ENCODE measurements at regions not wholly inside any gene's neighbourhood (a gene's known extent, or its start where the extent isn't known, plus 50 kb on each side); places are given as distances from the start of the nearest gene placed in this dataset.

DNA sequence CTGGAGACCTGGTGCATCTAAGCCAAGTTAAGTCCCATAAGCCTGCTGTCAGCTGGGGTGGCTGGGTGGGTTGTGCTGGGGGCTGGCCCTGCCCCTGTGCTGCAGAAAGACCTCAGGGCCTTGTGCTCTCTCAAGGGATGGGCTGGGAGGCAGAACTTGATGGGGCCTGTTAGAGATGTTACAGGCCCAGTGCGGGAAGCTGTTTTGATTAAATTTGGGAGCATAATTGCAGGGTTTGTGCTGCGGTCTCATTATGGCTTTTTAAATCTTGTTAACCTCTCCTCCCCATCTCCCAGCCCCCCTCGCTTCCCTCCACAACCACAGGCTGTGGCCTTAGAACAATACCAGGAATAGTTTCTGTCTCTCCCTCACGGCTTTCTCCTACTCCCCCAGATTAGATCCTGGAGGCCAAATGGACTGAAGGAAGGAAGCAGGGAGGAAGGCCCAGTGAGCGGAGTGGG lies 87.6 kb upstream of the TLE3 start:
- no peak for DNase-seq (ENCODE audit: low read depth in 2 of 2)

DNA sequence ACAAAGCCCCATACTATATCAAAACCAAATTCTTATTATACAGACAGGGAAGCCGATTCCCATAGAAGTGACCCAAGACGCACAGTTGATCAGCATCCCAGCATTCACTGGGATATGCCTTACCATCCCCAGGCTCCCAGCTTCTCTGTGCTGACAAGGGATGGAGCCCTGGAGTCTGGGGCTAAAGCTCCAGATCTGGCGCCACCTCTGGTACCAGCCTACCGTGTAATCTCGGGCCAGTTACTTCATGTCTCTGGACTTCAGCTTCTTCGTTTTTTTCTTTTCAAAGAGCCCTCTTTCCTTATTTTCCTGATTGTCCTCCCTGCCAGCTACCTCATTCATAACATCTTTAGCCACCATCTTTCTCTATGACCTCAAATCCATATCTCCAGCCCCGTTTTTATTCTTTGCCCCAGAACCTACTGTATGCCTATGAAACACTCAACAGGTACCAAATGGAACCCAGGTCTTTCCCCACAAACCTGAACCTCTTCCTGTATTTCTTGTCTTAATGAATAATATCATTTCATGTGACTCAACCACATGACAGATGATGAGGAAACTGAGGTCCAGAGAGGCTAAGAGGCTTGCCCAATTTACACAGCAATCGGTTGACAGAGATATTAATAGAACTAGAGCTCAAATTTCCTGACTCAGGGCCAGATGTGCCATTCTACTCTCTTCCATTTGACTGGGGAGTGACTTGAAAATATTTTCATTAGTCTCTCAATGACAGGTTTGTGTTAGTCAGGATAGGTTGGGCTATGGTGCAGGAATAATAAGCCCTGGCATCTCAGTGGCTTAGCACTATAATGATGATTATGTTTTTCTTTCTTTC lies 85.4 kb upstream of the TLE3 start:
- no peak for DNase-seq (ENCODE audit: low read depth in 2 of 2)

DNA sequence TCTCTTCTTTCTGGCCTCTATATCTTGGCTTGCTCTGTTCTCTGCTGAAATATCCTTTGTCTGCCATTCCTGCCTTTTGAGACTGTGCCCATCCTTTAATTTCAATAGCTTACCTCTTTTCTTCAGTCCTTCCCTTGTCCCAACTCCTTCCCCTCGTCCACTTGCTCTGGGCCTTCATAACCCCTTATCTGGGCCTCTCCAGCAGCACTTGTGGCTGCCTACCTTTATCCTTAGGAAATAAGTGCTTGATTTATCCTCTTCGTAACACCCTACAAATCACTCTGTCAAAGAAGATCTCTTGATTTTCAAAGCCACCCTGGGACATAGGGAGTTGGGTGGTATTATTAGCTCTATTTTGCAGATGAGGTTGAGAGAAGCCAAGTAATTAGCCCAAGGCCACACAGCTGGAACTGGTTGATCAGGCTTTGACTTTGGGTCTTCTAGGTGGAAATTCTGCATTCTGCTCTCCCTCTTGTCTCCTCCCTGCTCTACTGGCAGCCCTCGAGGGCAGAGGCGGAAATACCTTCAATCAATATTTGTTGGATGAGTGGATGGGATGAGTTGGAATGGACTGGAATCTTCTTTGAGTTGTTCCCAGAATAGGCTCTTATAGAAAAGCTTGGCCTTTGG lies 84.0 kb upstream of the TLE3 start:
- no peak for DNase-seq (ENCODE audit: low read depth in 2 of 2)

DNA sequence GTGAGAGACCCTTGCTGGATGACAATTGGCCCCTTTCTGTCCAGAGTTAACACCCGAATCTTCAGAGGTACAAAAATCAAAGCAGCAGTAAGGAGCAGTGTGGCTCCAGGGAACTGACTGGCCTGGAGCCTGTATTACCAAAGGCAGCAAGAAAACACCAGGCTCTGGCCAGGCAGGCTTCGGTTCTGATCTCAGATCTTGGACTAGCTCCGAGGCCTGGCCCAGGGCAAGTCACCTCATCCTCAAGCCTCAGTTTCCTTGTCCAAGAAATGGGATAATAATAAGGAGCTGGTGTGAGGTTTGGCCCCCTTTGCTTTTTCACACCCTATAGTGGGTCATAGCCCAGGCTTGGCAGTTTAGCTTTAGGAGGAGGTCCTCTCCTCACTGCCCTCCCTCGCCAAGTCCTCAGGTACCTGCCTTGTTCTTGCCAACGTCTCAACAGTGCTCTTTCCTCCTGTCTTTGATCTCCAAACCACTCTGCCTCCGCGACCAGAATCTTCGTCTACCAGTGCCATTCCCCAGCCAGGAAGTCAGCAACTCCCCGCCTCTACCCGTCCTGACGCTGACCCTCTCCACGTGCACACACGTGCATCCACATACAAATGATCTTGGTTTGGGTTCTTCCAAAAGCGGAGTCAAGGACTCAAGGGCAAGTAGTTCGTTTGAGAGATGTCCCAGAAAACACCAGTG lies 82.6 kb upstream of the TLE3 start:
- no peak for DNase-seq (ENCODE audit: low read depth in 2 of 2)

DNA sequence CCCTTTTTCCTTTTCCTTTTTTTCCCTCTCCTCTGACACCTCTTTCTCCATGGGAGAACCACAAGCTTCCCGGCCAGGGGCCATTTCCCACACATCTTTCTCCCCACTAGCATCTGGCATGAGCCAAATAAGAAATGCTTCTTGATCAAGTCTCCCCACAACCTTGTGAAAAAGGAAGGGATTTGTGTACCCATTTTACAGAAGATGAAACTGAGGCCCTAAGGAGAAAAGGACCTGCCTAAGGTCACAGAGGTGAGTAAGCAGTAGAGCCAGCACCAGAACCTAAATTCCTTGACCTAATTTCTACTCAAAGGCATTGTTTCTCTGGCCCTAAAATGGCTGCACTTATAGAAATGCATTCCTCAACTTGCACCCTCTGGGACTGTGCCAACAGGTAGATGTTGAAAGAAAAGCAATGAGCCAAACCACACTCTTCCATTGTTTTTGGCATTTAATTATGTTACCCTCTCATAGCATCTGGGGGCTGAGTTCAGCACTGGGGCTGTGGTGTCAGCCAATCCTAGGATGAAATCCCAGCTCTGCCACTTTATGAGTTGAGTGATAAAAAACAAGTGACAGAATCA lies 81.7 kb upstream of the TLE3 start:
- DNase-seq (ENCODE audit: low read depth in 2 of 2): no peak

DNA sequence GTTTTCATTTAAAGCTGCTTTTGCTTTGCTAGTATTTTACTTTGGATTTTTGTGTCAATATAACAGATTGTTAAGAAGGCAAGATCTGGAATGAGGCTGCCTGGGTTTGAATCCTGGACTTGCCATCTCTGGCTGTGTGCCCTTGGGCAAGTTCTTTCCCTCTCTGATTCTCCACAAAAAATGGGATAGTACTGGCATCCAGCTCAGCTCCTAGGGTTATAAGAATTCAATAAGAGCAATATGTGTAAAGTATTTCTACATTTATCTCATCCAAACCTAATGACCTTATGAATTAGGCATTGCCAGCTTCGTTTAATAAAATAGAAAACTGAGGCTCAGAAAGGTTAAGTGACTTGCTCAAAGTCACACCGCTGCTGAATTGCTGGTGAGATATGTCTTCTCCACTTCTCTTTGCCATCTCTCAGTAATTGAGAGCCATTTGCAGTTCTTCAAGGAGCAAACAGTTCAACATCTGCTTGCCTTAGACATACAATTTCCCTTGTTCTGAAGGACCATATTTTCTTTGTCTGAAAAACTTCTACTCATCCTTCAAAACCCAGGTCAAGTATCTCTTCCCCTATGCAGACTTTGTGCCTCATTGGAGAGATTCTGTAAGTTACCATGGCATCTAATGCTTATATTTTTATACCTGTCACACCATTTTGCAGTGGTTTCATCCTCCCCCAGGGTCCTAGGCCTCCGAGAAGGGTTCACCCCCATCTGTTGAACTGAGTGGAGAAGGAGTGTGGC lies 80.8 kb upstream of the TLE3 start:
- DNase-seq (ENCODE audit: low read depth in 2 of 2): no peak

DNA sequence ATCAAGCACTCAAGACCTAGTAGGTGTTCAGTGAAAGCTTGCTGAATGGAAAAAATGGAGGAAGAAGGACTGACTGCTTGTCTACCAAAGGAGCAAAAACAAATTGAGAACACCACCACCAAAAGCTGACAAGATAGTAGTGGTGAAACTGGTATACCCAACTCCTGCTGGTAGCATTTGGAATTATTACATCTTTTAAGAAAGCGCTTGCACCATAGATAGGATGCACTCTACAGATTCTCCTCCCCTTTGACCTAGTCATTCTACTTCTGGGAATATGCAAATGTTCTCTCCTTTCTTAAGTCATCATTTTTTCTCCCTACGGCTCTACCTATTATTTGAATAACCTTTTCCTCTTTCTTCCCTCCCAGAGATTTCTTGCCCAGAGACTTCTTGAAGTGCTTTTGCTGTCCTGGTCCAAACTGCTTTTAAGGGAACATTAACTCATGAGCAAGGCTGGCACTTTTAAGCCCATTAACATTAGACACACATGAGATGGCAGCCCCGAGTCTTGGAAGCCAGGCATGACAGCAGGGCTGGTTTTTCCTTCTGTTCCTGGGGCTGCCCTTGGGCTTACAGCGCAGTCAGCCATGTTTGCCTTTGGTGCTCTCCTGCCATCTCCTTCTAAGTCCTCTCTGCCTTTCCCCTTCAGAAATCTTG lies 75.0 kb upstream of the TLE3 start:
- DNase-seq (ENCODE audit: low read depth in 2 of 2): no peak

DNA sequence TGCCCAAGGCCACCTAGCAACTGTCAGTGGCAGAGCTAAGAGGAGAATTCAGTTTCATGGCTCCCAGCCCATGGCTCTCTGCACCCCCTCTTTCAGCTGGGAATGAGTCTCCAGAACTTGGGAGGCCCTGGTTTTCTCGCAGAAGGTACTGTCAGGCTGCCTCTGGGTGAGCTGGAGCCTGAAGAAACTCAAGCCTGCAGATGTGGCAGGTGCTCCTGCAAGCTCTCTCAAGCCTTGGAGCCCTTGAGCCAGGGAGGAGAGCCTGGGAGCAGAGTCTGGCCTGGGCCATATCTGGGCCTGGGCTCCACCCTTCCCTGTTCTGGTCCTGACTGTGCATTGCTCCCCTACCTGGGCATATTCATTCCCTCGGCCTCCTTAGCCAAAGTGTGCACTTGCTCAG lies 74.4 kb upstream of the TLE3 start:
- DNase-seq (ENCODE audit: low read depth in 2 of 2): no peak

DNA sequence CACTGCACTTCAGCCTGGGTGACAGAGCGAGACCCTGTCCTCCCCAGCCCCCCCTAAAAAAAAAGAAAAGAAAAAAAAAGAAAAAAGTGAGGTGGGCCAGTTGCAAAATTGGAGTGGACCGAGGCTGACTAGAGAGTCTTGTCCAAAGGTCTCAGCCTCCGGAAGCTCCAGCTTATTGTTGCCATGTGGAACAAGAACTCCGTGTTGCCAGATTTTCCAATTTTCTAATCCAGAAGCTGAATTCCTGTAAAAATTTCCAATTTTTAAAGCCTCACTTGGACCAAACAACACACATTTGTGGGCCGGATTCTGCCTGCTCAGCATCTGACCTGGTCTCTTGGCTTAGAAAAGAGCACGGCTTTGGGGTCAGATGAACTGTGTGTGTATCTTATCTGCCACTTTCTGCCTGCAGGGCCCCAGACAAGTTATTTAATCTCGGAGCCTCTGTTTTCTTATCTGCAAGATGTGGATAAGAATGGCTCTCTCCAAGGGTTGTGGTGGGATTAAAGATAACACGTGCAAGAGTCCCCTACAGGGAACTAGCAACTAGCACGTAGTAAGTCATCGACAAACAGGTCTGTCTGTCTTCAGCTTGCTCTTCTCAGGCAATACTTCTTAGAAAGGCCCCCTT lies 73.7 kb upstream of the TLE3 start:
- no peak for DNase-seq (ENCODE audit: low read depth in 2 of 2)

DNA sequence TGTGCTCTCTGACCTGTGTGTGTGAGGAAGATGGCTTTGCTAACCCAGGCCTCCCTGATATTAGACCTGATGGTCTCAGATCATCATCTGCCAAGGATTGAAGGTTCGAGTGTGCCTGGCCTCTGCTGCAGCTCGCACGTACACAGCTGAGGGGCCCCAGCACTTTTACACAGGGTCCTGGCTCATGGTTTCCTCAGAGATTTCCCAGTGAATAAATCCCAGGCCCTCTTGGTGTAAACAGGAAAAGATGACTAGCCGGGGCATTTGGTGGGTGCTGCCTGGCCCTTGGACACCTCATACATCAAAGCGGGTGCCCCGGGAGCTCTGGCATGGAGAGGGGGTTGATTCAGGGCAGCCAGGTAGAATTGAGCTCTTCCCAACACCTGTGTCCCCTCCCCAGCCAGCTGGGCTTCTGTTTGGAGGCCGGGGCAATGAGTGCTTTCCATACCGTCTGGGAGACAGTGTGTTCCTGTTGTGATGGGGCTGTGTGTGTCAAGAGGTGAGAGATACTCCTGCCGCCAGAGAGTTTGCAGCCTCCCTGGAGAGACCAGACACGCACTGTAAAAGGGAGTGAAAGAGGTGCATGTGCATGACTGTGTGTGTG lies 72.5 kb upstream of the TLE3 start:
- DNase-seq (ENCODE audit: low read depth in 2 of 2): no peak

DNA sequence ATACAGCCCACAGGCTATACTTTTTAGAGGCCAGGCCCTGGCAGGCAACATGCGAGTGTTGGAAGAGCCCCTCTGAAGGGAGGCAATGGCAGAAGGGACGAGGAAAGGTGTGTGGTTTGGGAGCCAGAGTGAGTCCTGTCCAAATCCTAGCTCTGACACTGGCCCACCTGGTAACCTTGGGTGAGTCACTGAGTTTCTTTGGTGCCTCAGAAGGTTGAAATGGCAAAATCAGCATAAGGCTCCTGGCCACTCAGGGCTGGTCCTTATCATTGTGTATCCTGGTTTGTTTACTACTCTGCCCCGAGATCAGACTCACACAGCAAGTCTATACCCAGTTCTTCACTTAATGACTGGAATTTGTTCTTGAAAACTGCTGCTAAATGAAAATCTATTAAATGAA lies 71.4 kb upstream of the TLE3 start:
- DNase-seq (ENCODE audit: low read depth in 2 of 2): no peak

DNA sequence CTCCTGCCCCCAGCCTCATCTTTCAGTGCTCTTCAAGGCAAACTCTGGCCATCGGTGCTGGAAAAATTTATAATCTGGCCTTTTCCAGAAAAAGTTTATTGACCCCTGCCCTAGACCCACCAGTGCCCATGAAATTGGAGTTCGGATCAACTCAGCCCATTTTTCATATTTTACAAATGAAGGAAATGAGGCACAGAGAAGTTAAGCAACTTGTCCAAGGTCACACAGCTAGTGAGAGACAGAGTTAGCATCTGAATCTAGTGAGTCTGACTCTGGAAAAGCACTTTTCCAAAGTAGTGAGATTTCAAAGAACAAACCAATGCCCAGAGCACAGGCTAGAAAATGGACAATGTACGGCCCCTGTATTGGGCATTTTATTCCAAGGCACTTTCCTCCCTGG lies 69.4 kb upstream of the TLE3 start:
- no peak for DNase-seq (ENCODE audit: low read depth in 2 of 2)

DNA sequence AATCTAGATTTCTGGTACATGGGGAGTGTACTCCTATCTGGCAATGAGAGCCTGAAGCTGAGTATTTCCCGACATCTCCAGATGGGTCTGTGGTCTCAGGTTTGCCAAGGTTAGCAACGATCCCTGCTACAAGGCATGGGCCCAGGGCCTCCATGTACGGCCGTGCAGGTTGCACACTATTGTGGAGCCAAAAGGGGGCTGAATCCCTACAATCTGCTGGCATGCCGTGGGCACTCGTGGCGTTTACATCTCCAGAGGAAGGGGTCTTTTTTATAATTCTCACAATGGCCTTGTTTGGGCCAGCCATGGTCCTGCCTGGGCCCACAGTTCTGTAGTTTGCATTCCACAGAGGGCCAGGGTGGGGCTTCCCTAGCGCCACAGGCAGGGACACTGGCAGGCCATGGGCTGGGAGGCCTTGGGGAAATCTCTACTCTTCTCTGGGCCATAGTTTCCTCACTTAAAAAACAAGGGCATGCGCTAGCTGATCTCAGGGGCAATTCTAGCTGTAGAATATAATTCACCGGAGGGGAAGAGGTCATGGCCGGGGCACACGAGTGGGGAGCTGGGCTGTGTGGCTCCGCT lies 68.9 kb upstream of the TLE3 start:
- DNase-seq (ENCODE audit: low read depth in 2 of 2): no peak

DNA sequence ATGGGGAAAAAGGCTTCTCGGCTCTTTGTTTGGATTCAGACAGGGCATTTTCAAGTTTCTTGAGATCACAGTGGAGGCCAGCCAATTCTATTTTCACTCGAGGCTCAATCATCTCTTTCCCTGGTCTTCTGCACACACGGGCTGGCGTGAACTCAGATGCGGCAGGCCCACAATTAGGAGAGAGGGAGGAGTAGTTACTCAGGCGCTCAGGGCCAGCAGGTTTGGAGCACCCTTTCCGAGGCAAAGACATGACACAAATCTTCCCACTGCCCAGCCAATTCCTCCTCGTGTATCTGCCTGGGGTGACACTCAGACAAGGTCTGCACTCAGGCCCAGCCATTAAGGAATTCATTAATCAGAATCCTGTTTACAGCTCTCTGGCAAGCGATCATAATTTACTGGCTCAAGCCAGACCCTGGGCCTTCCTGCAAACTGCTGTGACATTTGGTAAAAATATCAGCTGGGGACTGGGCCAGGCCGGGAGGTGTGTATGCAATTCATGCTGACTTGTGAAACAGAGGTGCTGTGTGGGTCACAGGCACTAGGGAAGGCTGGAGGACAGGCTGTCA lies 68.1 kb upstream of the TLE3 start:
- DNase-seq (ENCODE audit: low read depth in 2 of 2): no peak

DNA sequence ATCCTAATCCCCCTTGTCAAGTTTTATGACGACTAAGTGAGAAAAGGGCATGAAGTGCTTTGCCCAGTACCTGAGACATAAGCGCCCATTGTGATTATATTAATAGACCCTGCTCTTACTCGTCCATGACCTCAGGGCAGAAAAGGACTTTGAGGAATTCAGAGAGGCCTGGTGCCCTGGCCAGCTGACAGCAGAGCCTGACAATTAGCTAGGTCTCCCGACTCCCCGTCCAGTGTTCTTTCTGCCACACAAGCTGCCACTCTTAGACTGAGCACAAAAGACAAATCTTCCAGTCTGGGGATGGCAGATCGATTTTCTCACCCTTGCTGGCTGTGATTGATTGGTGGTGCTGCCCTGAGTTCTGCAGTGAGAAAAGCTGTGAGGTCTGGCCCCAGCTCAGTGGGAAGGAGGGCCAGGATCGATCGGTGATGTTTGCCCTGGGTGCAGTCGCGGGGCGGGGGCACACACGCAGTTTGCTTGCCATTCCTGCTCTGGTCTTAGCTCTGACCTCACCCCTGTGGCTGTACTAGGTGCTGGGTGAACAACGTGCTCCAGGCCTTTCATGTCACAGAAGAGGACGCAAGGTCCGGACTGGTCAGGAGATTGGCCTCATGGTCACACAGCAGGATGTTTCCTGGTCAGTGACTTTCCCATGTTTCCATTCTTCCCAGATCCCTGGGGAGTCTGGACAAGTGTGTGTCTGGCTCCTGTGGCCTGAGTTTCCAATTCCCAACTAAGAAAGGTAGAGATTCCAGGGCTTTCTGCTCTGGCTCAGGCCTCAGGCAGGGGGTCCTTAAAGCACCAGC lies 67.4 kb upstream of the TLE3 start:
- no peak for DNase-seq (ENCODE audit: low read depth in 2 of 2)

DNA sequence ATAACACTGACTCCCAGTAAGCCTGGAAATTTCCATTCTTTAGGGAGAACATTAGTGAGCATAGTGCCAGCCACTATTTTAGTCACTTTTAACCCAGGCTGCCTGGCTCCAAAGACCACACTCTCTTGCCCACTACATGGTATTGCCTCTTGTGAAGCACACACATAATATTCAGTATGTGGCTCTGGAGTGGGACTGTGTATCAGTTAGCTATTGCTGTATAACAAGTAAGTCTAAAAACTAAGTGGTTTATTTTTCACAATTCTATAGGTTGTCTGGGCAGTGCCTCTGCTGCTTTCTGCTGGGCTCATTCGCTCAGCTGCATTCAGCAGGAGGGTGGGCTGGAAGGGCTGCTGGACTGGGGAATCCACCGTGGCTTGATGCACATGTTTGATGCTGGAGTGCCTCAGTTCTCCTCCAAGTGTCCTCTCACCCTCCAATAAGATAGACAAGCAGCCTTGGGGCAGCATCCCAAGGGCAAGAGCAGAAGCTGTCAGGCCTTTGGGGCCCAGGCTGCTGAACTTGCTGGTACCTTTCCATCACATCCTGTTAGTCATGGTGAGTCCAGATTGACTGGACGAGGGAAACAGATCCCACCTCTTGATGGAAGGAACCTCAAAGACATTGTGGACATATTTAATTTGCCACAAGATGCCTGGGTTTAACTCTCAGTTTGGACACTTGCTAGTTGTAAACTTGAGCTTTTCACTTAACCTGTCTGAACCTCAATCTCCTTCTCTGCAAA lies 66.6 kb upstream of the TLE3 start:
- no peak for DNase-seq (ENCODE audit: low read depth in 2 of 2)

DNA sequence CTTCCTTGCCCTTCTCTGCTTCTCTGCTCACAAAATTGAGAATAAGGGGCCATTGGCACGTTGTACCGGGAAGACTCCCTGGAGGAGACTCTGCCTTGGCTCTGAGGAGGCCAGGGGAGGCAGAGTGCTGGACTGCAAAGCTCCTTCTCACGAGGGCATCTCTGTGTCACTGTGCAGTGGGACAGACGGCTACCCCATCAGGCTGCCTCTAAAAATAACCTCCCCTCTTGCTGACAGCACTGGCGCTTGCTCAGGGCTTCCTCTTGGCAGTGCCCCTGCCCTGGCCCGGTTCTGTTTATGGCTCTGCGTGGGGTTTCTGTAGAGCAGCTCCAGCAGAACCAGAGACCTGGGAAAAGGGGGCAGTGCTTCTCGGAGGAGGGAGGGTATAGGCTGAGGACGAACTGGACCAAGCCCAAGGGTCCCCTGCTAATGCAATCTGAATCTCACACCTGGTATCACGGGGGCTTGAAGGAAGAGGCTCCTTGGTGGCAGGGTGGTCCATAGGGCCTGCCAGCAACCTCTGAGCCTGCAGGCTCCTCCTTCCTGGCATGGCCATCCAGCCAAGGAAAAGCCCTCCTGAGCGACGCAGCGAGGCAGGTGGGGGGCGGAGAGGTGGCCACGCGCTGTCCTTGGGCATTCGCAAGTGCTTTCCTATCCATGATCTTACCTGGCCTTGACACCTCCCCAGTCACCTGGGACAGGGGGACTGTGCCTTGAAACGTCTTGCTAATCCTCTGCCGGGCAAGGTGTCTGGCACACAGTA lies 63.3 kb upstream of the TLE3 start:
- DNase-seq (ENCODE audit: low read depth in 2 of 2): no peak
